Sigmoid colon (tissue), 4 donors: ENCODE measurements at regions not wholly inside any gene's neighbourhood (a gene's known extent, or its start where the extent isn't known, plus 50 kb on each side); places are given as distances from the start of the nearest gene placed in this dataset.

ENCODE experiments used
- CTCF ChIP-seq, 4 experiments: fragments of 450-650 bp in 3 of 4; fragments of 200-600 bp in 1 of 4; IDR thresholded peaks; one replicate each; pipeline ENCODE4 v1.5.1; 2016 to 2019; ENCODE audit warnings: antibody characterized with exemption in 4 of 4, mild to moderate bottlenecking in 3 of 4, moderate library complexity in 2 of 4
- POLR2A ChIP-seq, 2 donors: fragments of 450-650 bp; IDR thresholded peaks; one replicate each; pipeline ENCODE4 v1.6.1; 2016; ENCODE audit warnings: antibody characterized with exemption in 2 of 2, mild to moderate bottlenecking in 2 of 2, moderate library complexity in 2 of 2
- POLR2AphosphoS5 ChIP-seq, 4 donors: sonication (generic); formaldehyde crosslinking; IDR thresholded peaks; one replicate each; pipeline ENCODE4 v1.6.1; 2017; ENCODE audit warnings: antibody characterized with exemption in 4 of 4

- TF ChIP-seq CTCF (IDR thresholded peaks at IDR 0.05) = no peak
- TF ChIP-seq POLR2A (IDR thresholded peaks at IDR 0.05) = no peak
- no peak for TF ChIP-seq POLR2AphosphoS5 (IDR thresholded peaks at IDR 0.05)
Observed at GRCh38 chr5:10069637-10070313, 179.9 kb downstream of the ATPSCKMT start.
